WTC11 (cell line): ENCODE measurements at regions not wholly inside any gene's neighbourhood (a gene's known extent, or its start where the extent isn't known, plus 50 kb on each side); places are given as distances from the start of the nearest gene placed in this dataset.
A peak's percentile ranks its signal among the peaks of the same experiment; 100 is the strongest.

Experiments used
- ATAC-seq: fragments of 200-7000 bp; cut with Tn5 transposase; 2 replicates; pipeline ENCODE4 v1.10.0; 2021; ENCODE audit warnings: mild to moderate bottlenecking, moderate library complexity
- CTCF ChIA-PET: fragments of 300-600 bp; sonication (Branson Sonifier 250); formaldehyde crosslinking; loops from one replicate; lab custom pipeline; 2021; ENCODE audit warnings: antibody characterized with exemption; lab: Charles Lee
- POLR2A ChIA-PET: fragments of 350-600 bp; sonication (Branson Sonifier 250); formaldehyde crosslinking; loops from one replicate; lab custom pipeline; 2021; ENCODE audit warnings: antibody characterized with exemption; lab: Charles Lee
- DNase-seq: peaks from one replicate; pipeline ENCODE4 v3.0.0; 2021; ENCODE audit warnings: low spot score
- H3K27ac Mint-ChIP-seq: 2 replicates; pipeline ENCODE4 v1.8.0; 2021; ENCODE audit warnings: mixed read lengths
- H3K27me3 Mint-ChIP-seq: 2 replicates; pipeline ENCODE4 v1.8.0; 2021; ENCODE audit warnings: low read depth, mild to moderate bottlenecking, moderate library complexity, mixed read lengths
- H3K36me3 Mint-ChIP-seq: 2 replicates; pipeline ENCODE4 v1.8.0; 2021; ENCODE audit warnings: mixed read lengths
- H3K4me1 Mint-ChIP-seq: 2 replicates; pipeline ENCODE4 v1.8.0; 2022; ENCODE audit warnings: mixed read lengths
- H3K4me3 Mint-ChIP-seq: 2 replicates; pipeline ENCODE4 v1.8.0; 2021; ENCODE audit warnings: mild to moderate bottlenecking, moderate library complexity, mixed read lengths
- H3K9me3 Mint-ChIP-seq: 2 replicates; pipeline ENCODE4 v1.8.0; 2021; ENCODE audit warnings: mixed read lengths
- CREM ChIP-seq: sonication (generic); formaldehyde crosslinking; IDR thresholded peaks from 2 replicates; pipeline ENCODE4 v1.8.1; 2022; ENCODE audit warnings: mild to moderate bottlenecking, missing genetic modification reagents, moderate library complexity
- ETV6 ChIP-seq: sonication (generic); formaldehyde crosslinking; IDR thresholded peaks from 2 replicates; pipeline ENCODE4 v1.8.1; 2022; ENCODE audit warnings: mild to moderate bottlenecking, missing genetic modification reagents
- GABPB1 ChIP-seq: sonication (generic); formaldehyde crosslinking; IDR thresholded peaks from 2 replicates; pipeline ENCODE4 v1.8.1; 2023; ENCODE audit warnings: mild to moderate bottlenecking, missing genetic modification reagents
- RELA ChIP-seq: sonication (generic); formaldehyde crosslinking; IDR thresholded peaks from 2 replicates; pipeline ENCODE4 v1.8.1; 2022; ENCODE audit warnings: missing genetic modification reagents, mild to moderate bottlenecking, borderline replicate concordance
- SMAD3 ChIP-seq: sonication (generic); formaldehyde crosslinking; IDR thresholded peaks from 2 replicates; pipeline ENCODE4 v1.8.0; 2022; ENCODE audit warnings: missing genetic modification reagents, mild to moderate bottlenecking, borderline replicate concordance
- ZNF121 ChIP-seq: sonication (generic); formaldehyde crosslinking; IDR thresholded peaks from 2 replicates; pipeline ENCODE4 v1.8.0; 2023; ENCODE audit warnings: missing genetic modification reagents
- ZNF232 ChIP-seq: sonication (generic); formaldehyde crosslinking; IDR thresholded peaks from 2 replicates; pipeline ENCODE4 v1.8.0; 2022; ENCODE audit warnings: mild to moderate bottlenecking, missing genetic modification reagents
- ZNF263 ChIP-seq: sonication (generic); formaldehyde crosslinking; IDR thresholded peaks from 2 replicates; pipeline ENCODE4 v1.8.1; 2022; ENCODE audit warnings: low read depth, mild to moderate bottlenecking, moderate library complexity, missing genetic modification reagents
- TF ChIP-seq, protein P1 (sequence below): sonication (generic); formaldehyde crosslinking; IDR thresholded peaks from 2 replicates; pipeline ENCODE4 v1.8.0; 2023; ENCODE audit warnings: missing genetic modification reagents
- TF ChIP-seq, protein P2 (sequence below): sonication (generic); formaldehyde crosslinking; IDR thresholded peaks from 2 replicates; pipeline ENCODE4 v1.8.0; 2022; ENCODE audit warnings: mild to moderate bottlenecking, missing genetic modification reagents
- TF ChIP-seq, protein P3 (sequence below): sonication (generic); formaldehyde crosslinking; IDR thresholded peaks from 2 replicates; pipeline ENCODE4 v1.8.0; 2022; ENCODE audit warnings: mild to moderate bottlenecking, missing genetic modification reagents
- TF ChIP-seq, protein P4 (sequence below): sonication (generic); formaldehyde crosslinking; IDR thresholded peaks from 2 replicates; pipeline ENCODE4 v1.8.0; 2022; ENCODE audit warnings: missing genetic modification reagents
- TF ChIP-seq, protein P5 (sequence below): fragments of 250-450 bp; sonication (Bioruptor Pico); conservative IDR thresholded peaks from 2 replicates; pipeline ENCODE4 v1.9.0; 2021; ENCODE audit warnings: mild to moderate bottlenecking
- TF ChIP-seq, protein P6 (sequence below): sonication (generic); formaldehyde crosslinking; IDR thresholded peaks from 2 replicates; pipeline ENCODE4 v1.8.1; 2023; ENCODE audit warnings: mild to moderate bottlenecking, missing genetic modification reagents, moderate library complexity
- TF ChIP-seq, protein P7 (sequence below): fragments of 250-450 bp; sonication (Bioruptor Pico); IDR thresholded peaks from 2 replicates; pipeline ENCODE4 v1.9.0; 2021; ENCODE audit warnings: mild to moderate bottlenecking, borderline replicate concordance

DNA sequence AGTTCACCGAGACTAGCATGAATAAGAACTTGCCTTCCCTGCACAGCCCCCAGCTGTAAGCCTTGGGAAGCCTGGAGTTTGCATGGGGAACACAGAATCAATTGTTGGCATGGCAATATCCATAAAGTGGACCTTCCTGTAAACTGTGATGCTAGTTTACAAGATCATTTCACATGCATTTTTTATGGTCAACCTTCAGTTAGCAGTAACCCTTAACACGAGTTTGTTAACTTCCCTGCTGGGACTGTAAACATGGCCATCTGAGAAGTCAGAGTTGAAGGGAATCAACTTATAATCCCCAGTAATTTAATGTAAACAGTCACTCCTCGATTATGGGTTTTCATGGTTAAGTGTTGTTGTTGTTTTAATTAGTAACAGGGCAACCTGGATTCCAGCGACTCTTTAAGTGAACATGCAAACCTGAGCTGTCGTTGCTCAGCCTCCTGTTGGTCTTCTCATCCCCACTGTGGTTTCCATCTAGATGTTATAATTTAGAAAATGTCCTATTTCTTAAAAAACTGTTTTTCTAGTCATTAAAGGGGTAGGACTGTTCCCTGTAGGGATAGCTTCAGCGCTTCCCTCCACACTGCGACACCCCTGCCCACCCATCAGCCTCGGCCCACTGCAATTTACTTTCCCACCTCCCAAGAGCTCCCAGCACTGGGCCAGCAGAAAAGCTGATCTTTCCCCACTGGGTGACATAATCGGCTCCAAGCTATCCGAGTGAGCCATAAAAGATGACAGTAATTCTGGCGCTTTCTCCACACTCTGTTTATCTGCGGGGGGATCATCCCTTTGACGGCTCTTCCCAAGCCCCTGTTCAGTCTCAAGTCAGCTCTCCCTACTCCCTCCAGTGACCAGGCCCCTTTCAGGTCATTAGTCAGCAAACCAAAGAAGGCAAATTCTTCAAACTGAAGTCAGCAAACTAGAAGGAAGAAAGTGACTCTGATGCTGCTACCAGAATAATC lies 107.6 kb upstream of the IPO9 start (continued):
- TF ChIP-seq, protein P1, sequence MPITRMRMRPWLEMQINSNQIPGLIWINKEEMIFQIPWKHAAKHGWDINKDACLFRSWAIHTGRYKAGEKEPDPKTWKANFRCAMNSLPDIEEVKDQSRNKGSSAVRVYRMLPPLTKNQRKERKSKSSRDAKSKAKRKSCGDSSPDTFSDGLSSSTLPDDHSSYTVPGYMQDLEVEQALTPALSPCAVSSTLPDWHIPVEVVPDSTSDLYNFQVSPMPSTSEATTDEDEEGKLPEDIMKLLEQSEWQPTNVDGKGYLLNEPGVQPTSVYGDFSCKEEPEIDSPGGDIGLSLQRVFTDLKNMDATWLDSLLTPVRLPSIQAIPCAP (CRISPR knock-in tag) = no peak
- no peak for TF ChIP-seq SMAD3
- no peak for TF ChIP-seq ZNF232
- no peak for TF ChIP-seq ZNF263 (CRISPR knock-in tag)
- TF ChIP-seq, protein P2, sequence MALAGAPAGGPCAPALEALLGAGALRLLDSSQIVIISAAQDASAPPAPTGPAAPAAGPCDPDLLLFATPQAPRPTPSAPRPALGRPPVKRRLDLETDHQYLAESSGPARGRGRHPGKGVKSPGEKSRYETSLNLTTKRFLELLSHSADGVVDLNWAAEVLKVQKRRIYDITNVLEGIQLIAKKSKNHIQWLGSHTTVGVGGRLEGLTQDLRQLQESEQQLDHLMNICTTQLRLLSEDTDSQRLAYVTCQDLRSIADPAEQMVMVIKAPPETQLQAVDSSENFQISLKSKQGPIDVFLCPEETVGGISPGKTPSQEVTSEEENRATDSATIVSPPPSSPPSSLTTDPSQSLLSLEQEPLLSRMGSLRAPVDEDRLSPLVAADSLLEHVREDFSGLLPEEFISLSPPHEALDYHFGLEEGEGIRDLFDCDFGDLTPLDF (CRISPR knock-in tag) = no peak
- TF ChIP-seq, protein P3, sequence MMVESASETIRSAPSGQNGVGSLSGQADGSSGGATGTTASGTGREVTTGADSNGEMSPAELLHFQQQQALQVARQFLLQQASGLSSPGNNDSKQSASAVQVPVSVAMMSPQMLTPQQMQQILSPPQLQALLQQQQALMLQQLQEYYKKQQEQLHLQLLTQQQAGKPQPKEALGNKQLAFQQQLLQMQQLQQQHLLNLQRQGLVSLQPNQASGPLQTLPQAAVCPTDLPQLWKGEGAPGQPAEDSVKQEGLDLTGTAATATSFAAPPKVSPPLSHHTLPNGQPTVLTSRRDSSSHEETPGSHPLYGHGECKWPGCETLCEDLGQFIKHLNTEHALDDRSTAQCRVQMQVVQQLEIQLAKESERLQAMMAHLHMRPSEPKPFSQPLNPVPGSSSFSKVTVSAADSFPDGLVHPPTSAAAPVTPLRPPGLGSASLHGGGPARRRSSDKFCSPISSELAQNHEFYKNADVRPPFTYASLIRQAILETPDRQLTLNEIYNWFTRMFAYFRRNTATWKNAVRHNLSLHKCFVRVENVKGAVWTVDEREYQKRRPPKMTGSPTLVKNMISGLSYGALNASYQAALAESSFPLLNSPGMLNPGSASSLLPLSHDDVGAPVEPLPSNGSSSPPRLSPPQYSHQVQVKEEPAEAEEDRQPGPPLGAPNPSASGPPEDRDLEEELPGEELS (CRISPR knock-in tag) = no peak
- TF ChIP-seq, protein P4, sequence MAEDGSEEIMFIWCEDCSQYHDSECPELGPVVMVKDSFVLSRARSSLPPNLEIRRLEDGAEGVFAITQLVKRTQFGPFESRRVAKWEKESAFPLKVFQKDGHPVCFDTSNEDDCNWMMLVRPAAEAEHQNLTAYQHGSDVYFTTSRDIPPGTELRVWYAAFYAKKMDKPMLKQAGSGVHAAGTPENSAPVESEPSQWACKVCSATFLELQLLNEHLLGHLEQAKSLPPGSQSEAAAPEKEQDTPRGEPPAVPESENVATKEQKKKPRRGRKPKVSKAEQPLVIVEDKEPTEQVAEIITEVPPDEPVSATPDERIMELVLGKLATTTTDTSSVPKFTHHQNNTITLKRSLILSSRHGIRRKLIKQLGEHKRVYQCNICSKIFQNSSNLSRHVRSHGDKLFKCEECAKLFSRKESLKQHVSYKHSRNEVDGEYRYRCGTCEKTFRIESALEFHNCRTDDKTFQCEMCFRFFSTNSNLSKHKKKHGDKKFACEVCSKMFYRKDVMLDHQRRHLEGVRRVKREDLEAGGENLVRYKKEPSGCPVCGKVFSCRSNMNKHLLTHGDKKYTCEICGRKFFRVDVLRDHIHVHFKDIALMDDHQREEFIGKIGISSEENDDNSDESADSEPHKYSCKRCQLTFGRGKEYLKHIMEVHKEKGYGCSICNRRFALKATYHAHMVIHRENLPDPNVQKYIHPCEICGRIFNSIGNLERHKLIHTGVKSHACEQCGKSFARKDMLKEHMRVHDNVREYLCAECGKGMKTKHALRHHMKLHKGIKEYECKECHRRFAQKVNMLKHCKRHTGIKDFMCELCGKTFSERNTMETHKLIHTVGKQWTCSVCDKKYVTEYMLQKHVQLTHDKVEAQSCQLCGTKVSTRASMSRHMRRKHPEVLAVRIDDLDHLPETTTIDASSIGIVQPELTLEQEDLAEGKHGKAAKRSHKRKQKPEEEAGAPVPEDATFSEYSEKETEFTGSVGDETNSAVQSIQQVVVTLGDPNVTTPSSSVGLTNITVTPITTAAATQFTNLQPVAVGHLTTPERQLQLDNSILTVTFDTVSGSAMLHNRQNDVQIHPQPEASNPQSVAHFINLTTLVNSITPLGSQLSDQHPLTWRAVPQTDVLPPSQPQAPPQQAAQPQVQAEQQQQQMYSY (CRISPR knock-in tag) = no peak
- TF ChIP-seq ETV6 (CRISPR knock-in tag) = no peak
- no peak for TF ChIP-seq ZNF121 (CRISPR knock-in tag)
- no peak for TF ChIP-seq CREM (CRISPR knock-in tag)

DNA sequence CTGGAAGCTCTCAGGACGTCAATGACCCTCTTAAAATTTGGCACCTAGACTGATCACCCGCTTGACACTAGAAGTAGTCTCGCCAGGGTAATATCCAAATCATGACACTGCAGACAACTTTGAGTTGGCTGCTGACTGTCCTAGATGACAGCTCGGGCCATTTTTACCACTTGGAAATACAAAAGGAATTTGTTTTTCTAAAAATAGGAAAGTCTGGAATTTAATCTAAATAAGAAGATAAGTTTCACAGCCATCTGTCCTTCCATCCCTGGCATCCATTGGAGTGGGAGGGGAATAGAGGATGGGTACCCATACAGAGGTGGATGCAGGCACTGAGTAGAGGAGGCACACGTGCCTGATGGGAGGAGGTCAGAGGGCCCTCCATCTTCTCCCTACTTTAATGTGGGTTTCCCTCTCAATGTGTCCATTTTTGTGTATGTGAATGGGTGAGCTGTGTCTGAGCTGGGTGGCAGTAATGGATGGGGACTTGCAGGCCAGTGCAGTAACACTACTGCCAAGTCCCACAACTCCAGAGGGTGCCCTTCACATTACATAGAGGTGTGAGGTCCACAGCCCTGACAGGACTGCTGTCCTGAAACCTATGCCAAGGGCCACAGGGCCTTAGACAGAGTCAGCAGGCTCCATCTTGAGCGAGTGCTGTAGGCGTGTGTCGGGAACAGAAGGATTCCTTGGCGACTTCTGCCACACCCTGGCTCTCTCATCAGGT lies 104.8 kb upstream of the IPO9 start:
- ChIA-PET CTCF (interaction anchor here (0.9 to 5.5 kb wide), 4 partner anchors 14 to 69 kb away, joined by 3 to 32 read pairs (median 5); no protein-coding TSS in a partner anchor), POLR2A (no interaction called here)
- H3K27ac Mint-ChIP-seq = no peak overlapping the region
- peaks cover 1% of the 10 kb centered on the region; the same call in 1 of the 2 replicates for H3K36me3 Mint-ChIP-seq
- peaks cover 39% of the 10 kb centered on the region for H3K4me1 Mint-ChIP-seq
- TF ChIP-seq GABPB1 (no peak), RELA (CRISPR knock-in tag) (no peak)
- TF ChIP-seq, all 79 proteins: peak for 0
- no peaks in the 10 kb centered on the region for H3K27me3 Mint-ChIP-seq
- no peaks in the 10 kb centered on the region for H3K9me3 Mint-ChIP-seq
- no peak for DNase-seq
- H3K4me3 Mint-ChIP-seq = no peak overlapping the region
- ATAC-seq = no peak

DNA sequence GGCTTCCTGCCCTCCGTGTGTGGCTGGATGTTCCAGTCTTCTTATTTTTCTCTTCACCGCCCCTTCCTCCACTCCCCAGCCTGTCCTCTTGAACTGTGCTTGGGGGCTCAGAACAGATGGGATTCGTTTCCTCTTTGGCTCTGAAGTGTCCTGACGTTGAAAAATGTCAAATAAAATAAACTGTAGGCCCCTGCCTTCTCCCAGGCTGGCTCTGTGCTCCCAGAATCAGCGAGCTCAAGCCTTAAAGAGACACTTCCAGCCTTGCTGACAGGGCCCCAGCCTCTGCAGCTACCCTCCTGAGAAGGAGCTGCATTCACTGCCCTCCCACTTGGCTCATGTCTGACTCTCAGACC lies 104.2 kb upstream of the IPO9 start:
- no peak for DNase-seq
- Mint-ChIP-seq H3K4me3 (no peak overlapping the region), H3K27me3 (no peaks in the 10 kb centered on the region), H3K27ac (no peak overlapping the region), H3K9me3 (no peaks in the 10 kb centered on the region), H3K4me1 (peaks cover 34% of the 10 kb centered on the region), H3K36me3 (no peaks in the 10 kb centered on the region)
- ChIA-PET POLR2A (no interaction called here), CTCF (interaction anchor here (0.7 to 5.5 kb wide), 3 partner anchors 9 to 68 kb away, joined by 5 to 32 read pairs (median 6); no protein-coding TSS in a partner anchor)
- peak; percentile 25; the same call in 1 of the 2 replicates for ATAC-seq
- TF ChIP-seq, protein P5, sequence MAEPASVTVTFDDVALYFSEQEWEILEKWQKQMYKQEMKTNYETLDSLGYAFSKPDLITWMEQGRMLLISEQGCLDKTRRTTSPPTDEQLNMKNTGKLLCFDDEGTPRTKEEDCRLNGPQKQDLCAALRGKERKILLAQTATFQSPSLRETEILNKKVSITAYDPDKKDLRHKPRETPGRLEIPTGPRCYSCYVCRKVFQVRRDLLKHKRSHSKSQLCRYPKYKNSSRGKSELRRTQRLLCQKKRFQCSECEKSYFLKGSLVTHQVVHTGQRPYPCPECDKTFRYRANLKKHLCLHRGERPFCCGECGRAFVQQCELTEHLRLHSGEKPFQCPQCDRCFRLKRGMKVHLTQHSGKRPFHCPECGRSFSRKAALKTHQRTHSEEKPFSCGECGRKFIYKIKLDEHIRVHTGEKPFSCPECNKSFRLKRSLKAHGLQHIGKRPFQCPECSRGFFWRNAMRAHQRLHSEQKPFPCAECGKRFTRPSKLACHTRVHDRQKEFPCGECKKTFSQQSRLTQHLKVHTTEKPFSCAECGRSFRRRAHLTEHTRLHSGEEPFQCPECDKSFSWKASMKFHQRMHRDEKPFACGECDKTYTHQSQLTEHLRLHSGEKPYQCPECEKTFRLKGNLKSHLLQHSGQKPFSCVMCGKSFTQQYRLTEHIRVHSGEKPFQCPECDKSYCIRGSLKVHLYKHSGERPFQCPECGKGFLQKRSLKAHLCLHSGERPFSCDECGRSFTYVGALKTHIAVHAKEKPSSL (CRISPR knock-in tag) = no peak
- no peak for TF ChIP-seq RELA (CRISPR knock-in tag)
- TF ChIP-seq, protein P6, sequence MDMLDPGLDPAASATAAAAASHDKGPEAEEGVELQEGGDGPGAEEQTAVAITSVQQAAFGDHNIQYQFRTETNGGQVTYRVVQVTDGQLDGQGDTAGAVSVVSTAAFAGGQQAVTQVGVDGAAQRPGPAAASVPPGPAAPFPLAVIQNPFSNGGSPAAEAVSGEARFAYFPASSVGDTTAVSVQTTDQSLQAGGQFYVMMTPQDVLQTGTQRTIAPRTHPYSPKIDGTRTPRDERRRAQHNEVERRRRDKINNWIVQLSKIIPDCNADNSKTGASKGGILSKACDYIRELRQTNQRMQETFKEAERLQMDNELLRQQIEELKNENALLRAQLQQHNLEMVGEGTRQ (CRISPR knock-in tag) = no peak
- TF ChIP-seq, protein P7, sequence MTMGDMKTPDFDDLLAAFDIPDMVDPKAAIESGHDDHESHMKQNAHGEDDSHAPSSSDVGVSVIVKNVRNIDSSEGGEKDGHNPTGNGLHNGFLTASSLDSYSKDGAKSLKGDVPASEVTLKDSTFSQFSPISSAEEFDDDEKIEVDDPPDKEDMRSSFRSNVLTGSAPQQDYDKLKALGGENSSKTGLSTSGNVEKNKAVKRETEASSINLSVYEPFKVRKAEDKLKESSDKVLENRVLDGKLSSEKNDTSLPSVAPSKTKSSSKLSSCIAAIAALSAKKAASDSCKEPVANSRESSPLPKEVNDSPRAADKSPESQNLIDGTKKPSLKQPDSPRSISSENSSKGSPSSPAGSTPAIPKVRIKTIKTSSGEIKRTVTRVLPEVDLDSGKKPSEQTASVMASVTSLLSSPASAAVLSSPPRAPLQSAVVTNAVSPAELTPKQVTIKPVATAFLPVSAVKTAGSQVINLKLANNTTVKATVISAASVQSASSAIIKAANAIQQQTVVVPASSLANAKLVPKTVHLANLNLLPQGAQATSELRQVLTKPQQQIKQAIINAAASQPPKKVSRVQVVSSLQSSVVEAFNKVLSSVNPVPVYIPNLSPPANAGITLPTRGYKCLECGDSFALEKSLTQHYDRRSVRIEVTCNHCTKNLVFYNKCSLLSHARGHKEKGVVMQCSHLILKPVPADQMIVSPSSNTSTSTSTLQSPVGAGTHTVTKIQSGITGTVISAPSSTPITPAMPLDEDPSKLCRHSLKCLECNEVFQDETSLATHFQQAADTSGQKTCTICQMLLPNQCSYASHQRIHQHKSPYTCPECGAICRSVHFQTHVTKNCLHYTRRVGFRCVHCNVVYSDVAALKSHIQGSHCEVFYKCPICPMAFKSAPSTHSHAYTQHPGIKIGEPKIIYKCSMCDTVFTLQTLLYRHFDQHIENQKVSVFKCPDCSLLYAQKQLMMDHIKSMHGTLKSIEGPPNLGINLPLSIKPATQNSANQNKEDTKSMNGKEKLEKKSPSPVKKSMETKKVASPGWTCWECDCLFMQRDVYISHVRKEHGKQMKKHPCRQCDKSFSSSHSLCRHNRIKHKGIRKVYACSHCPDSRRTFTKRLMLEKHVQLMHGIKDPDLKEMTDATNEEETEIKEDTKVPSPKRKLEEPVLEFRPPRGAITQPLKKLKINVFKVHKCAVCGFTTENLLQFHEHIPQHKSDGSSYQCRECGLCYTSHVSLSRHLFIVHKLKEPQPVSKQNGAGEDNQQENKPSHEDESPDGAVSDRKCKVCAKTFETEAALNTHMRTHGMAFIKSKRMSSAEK = no peak
